Caco-2 (cell line): ENCODE measurements at regions not wholly inside any gene's neighbourhood (a gene's known extent, or its start where the extent isn't known, plus 50 kb on each side); places are given as distances from the start of the nearest gene placed in this dataset.
A peak's percentile ranks its signal among the peaks of the same experiment; 100 is the strongest.

ENCODE experiments used
- BruUV-seq: library from RNA; stranded (reverse); fragments of 400-500 nt; replicated peaks from 2 replicates; lab custom pipeline; 2021; lab: Mats Ljungman, UMichigan
- CTCF ChIA-PET: fragments of 300-600 bp; sonication (Branson Sonifier 250); formaldehyde crosslinking; loops from one replicate; lab custom pipeline; 2022; ENCODE audit warnings: antibody characterized with exemption; lab: Charles Lee
- POLR2A ChIA-PET: fragments of 300-600 bp; sonication (Branson Sonifier 250); formaldehyde crosslinking; loops from one replicate; lab custom pipeline; 2022; ENCODE audit warnings: antibody characterized with exemption; lab: Charles Lee
- DNase-seq, 2 experiments: peaks; one replicate each; pipeline versions ENCODE4 v3.0.0 to v3.0.0-alpha.2; 2020 to 2022
- H3K27me3 ChIP-seq: replicated peaks from 2 replicates; pipeline ENCODE4 v1.6.0; 2011; ENCODE audit warnings: low read length; ENCODE audit not compliant: control insufficient read depth, insufficient read depth
- H3K36me3 ChIP-seq: 2 replicates; pipeline ENCODE4 v1.5.1; 2011; ENCODE audit warnings: low read length; ENCODE audit not compliant: control insufficient read depth, insufficient read depth
- H3K4me1 ChIP-seq: fragments of 250-450 bp; sonication (Bioruptor Pico); 2 replicates; pipeline ENCODE4 v1.5.1; 2020; ENCODE audit warnings: mild to moderate bottlenecking
- H3K4me3 ChIP-seq: 2 replicates; pipeline ENCODE4 v1.5.1; 2011; ENCODE audit warnings: low read depth, mild to moderate bottlenecking, control low read depth, low read length
- H3K9me3 ChIP-seq: fragments of 250-450 bp; sonication (Bioruptor Pico); 2 replicates; pipeline ENCODE4 v1.5.1; 2020; ENCODE audit warnings: mild to moderate bottlenecking, moderate library complexity
- H3K27ac Mint-ChIP-seq: one replicate; pipeline ENCODE4 v1.8.0; 2022; ENCODE audit warnings: mixed read lengths; ENCODE audit not compliant: unreplicated experiment
- H3K27me3 Mint-ChIP-seq: one replicate; pipeline ENCODE4 v1.8.0; 2022; ENCODE audit warnings: mixed read lengths; ENCODE audit not compliant: insufficient read depth, unreplicated experiment
- H3K36me3 Mint-ChIP-seq: one replicate; pipeline ENCODE4 v1.8.0; 2022; ENCODE audit warnings: mild to moderate bottlenecking, mixed read lengths; ENCODE audit not compliant: insufficient read depth, unreplicated experiment
- H3K4me1 Mint-ChIP-seq: one replicate; pipeline ENCODE4 v1.8.0; 2022; ENCODE audit warnings: low read depth, mixed read lengths; ENCODE audit not compliant: unreplicated experiment
- H3K4me3 Mint-ChIP-seq: one replicate; pipeline ENCODE4 v1.8.0; 2022; ENCODE audit warnings: mild to moderate bottlenecking, moderate library complexity, mixed read lengths; ENCODE audit not compliant: unreplicated experiment
- H3K9me3 Mint-ChIP-seq: one replicate; pipeline ENCODE4 v1.8.0; 2022; ENCODE audit warnings: mixed read lengths; ENCODE audit not compliant: unreplicated experiment
- CTCF ChIP-seq, 2 experiments: fragments of 200-600 bp in 1 of 2; IDR thresholded peaks; 1 replicate in 1 of 2; 2 replicates in 1 of 2; pipeline versions ENCODE4 v1.5.1 to v1.8.0; 2011 to 2022; ENCODE audit warnings: antibody characterized with exemption in 1 of 2, control low read depth in 1 of 2, inconsistent platforms in 1 of 2, low read depth in 1 of 2, low read length in 1 of 2, mild to moderate bottlenecking in 1 of 2, moderate library complexity in 1 of 2; ENCODE audit not compliant: insufficient read depth in 1 of 2, severe bottlenecking in 1 of 2, unreplicated experiment in 1 of 2
- intact Hi-C: fragments of 100-400 bp; cut with micrococcal nuclease; formaldehyde crosslinking; loops from one replicate; pipeline ENCODE4 v1.10.0; 2022; ENCODE audit not compliant: unreplicated experiment

GRCh38 chr1:39103328-39104157 is 77.4 kb downstream of the NDUFS5 start:
- no TSS peak for BruUV-seq
- intact Hi-C loops, result loop anchor here (2.0 kb wide), 1 partner anchor 29 kb away; no protein-coding TSS in a partner anchor
- ChIA-PET CTCF (interaction anchor here (1.6 kb wide), 1 partner anchor 88 kb away, joined by 5 read pairs; no protein-coding TSS in a partner anchor), POLR2A (no interaction called here)
- Mint-ChIP-seq H3K27me3 (no peaks in the 10 kb centered on the region), H3K27ac (no peak overlapping the region), H3K4me3 (no peak overlapping the region), H3K36me3 (peaks cover 6% of the 10 kb centered on the region), H3K9me3 (no peaks in the 10 kb centered on the region), H3K4me1 (peaks cover 14% of the 10 kb centered on the region)
- Histone ChIP-seq H3K36me3 (no peaks in the 10 kb centered on the region), H3K27me3 (no peaks in the 10 kb centered on the region), H3K9me3 (no peaks in the 10 kb centered on the region), H3K4me3 (no peak overlapping the region), H3K4me1 (peaks cover 11% of the 10 kb centered on the region; the same call in 1 of the 2 replicates)
- no peak for DNase-seq
- TF ChIP-seq CTCF (IDR thresholded peaks at IDR 0.05; ENCODE audit: insufficient read depth in 1 of 2, low read depth in 1 of 2, low read length in 1 of 2, severe bottlenecking in 1 of 2, unreplicated experiment in 1 of 2), result no peak

- H3K4me1 Mint-ChIP-seq, result peaks cover 14% of the 10 kb centered on the region
- H3K27me3 Mint-ChIP-seq, result no peaks in the 10 kb centered on the region
- ChIA-PET POLR2A (no interaction called here), CTCF (no interaction called here)
- H3K4me3 Mint-ChIP-seq, result no peak overlapping the region
- H3K36me3 Mint-ChIP-seq, result peaks cover 6% of the 10 kb centered on the region
- no peak for TF ChIP-seq CTCF (IDR thresholded peaks at IDR 0.05; ENCODE audit: insufficient read depth in 1 of 2, low read depth in 1 of 2, low read length in 1 of 2, severe bottlenecking in 1 of 2, unreplicated experiment in 1 of 2)
- peak overlapping the region; percentile 72 for H3K4me3 ChIP-seq
- H3K9me3 ChIP-seq, result no peaks in the 10 kb centered on the region
- H3K27me3 ChIP-seq, result no peaks in the 10 kb centered on the region
- H3K27ac Mint-ChIP-seq, result peak overlapping the region; percentile 75
- peak in 1 of 2 experiments; percentile 41 for DNase-seq
- H3K36me3 ChIP-seq, result no peaks in the 10 kb centered on the region
- peaks cover 11% of the 10 kb centered on the region; the same call in 1 of the 2 replicates for H3K4me1 ChIP-seq
- BruUV-seq, result no TSS peak
- intact Hi-C loops, result no loop called here
- no peaks in the 10 kb centered on the region for H3K9me3 Mint-ChIP-seq
Measured at GRCh38 chr1:39104158-39105060, 78.3 kb downstream of the NDUFS5 start.
